OCI-LY1 (cell line): ENCODE measurements at regions not wholly inside any gene's neighbourhood (a gene's known extent, or its start where the extent isn't known, plus 50 kb on each side); places are given as distances from the start of the nearest gene placed in this dataset.

Source experiments
- H2AFZ ChIP-seq: fragments of 200-600 bp; sonication (generic), shearing (Covaris generic); 2 replicates; pipeline ENCODE4 v1.6.0; 2014; ENCODE audit warnings: antibody characterized with exemption, mild to moderate bottlenecking, low read length
- H3F3A ChIP-seq: fragments of 200-600 bp; sonication (generic), shearing (Covaris generic); 2 replicates; pipeline ENCODE4 v1.6.0; 2014; ENCODE audit warnings: mild to moderate bottlenecking, antibody characterized with exemption, low read length, moderate library complexity; ENCODE audit not compliant: insufficient read depth
- H3K27ac ChIP-seq: fragments of 200-600 bp; sonication (generic); 2 replicates; pipeline ENCODE4 v1.5.1; 2014; ENCODE audit warnings: low read length, mixed run types, mild to moderate bottlenecking, low read depth; ENCODE audit not compliant: poor library complexity, severe bottlenecking
- H3K27me3 ChIP-seq: fragments of 200-600 bp; sonication (generic); 2 replicates; pipeline ENCODE4 v1.6.0; 2014; ENCODE audit warnings: antibody characterized with exemption, mild to moderate bottlenecking, low read length, moderate library complexity; ENCODE audit not compliant: insufficient read depth
- H3K36me3 ChIP-seq: fragments of 200-600 bp; sonication (generic); 2 replicates; pipeline ENCODE4 v1.6.1; 2014; ENCODE audit warnings: mild to moderate bottlenecking, antibody characterized with exemption, low read length, moderate library complexity, mixed read lengths; ENCODE audit not compliant: insufficient read depth
- H3K4me1 ChIP-seq: fragments of 200-600 bp; sonication (generic); 2 replicates; pipeline ENCODE4 v1.5.1; 2014; ENCODE audit warnings: mild to moderate bottlenecking, low read length, moderate library complexity; ENCODE audit not compliant: insufficient read depth, severe bottlenecking
- H3K4me2 ChIP-seq: fragments of 200-600 bp; sonication (generic), shearing (Covaris generic); 2 replicates; pipeline ENCODE4 v1.6.1; 2014; ENCODE audit warnings: low read length
- H3K4me3 ChIP-seq: fragments of 200-600 bp; sonication (generic); 2 replicates; pipeline ENCODE4 v1.5.1; 2014; ENCODE audit warnings: low read length, low read depth, mild to moderate bottlenecking, mixed read lengths; ENCODE audit not compliant: poor library complexity, severe bottlenecking
- H3K79me2 ChIP-seq: fragments of 200-600 bp; shearing (Covaris generic); 2 replicates; pipeline ENCODE4 v1.6.1; 2016; ENCODE audit warnings: mixed run types, low read length, mixed read lengths; ENCODE audit not compliant: insufficient read depth
- H3K9ac ChIP-seq: fragments of 200-600 bp; sonication (generic), shearing (Covaris generic); 2 replicates; pipeline ENCODE4 v1.6.1; 2014; ENCODE audit warnings: mild to moderate bottlenecking, low read length, mixed read lengths
- H3K9me2 ChIP-seq: fragments of 200-600 bp; sonication (generic), shearing (Covaris generic); 2 replicates; pipeline ENCODE4 v1.6.1; 2014; ENCODE audit warnings: low read depth, mild to moderate bottlenecking, low read length, mixed read lengths
- H3K9me3 ChIP-seq: fragments of 200-600 bp; shearing (Covaris generic); 2 replicates; pipeline ENCODE4 v1.6.1; 2014; ENCODE audit warnings: low read length, mixed read lengths
- H4K20me1 ChIP-seq: fragments of 200-600 bp; sonication (generic), shearing (Covaris generic); 2 replicates; pipeline ENCODE4 v1.6.0; 2016; ENCODE audit warnings: mild to moderate bottlenecking, low read length; ENCODE audit not compliant: insufficient read depth
- EZH2 ChIP-seq: fragments of 200-600 bp; sonication (generic), shearing (Covaris generic); IDR thresholded peaks from 2 replicates; pipeline ENCODE4 v1.8.0; 2017; ENCODE audit warnings: borderline replicate concordance, mixed run types, mild to moderate bottlenecking, antibody characterized with exemption, low read length, moderate library complexity, mixed read lengths
- TF ChIP-seq, protein P1 (sequence below): fragments of 200-600 bp; sonication (generic), shearing (Covaris generic); IDR thresholded peaks from 2 replicates; pipeline ENCODE4 v1.5.1; 2017; ENCODE audit warnings: mild to moderate bottlenecking, antibody characterized with exemption, low read length, moderate library complexity, mixed read lengths

DNA sequence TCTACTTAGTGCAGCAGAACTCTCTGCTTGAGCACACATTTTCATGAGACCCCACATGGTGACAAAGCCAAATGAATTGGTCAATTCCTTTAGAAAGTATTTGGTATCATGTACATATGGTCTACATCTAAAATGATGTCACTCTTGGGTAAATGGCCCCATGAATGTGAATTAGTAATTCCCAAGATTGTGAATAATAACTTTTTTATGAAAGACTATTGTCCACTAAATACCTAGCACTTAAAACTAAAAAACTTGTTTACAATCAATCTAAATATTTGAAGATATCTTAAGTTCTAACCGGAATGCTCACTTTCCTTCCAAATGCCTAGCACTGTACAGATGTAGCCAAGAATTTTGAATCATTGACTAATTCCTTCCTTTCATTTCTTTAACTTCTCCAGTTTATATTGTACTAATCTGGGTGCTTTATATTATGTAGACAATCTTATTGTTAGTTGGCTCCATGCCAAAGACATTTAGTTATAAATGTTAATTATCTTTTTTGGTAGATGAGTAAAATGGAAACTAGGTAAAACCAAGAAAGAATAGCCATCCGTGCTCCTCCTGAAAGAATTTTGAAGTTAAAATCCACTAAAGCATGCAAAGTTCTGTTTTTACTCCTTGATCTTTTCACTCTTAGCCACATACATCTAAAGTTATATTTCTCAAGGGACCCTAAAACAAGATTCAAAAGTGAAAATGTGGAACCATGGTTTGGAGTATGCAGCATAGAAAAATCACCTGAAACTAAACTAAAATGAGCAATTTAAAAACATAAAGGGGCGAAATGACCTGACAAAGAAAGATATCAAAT is 145.0 kb upstream of the ARHGAP20 start:
- H4K20me1 ChIP-seq = no peaks in the 10 kb centered on the region
- H3F3A ChIP-seq = no peaks in the 10 kb centered on the region
- no peak overlapping the region for H3K4me3 ChIP-seq
- no peaks in the 10 kb centered on the region for H3K9me3 ChIP-seq
- no peak overlapping the region for H2AFZ ChIP-seq
- no peak overlapping the region for H3K9ac ChIP-seq
- no peak overlapping the region for H3K27ac ChIP-seq
- H3K4me2 ChIP-seq = no peak overlapping the region
- no peaks in the 10 kb centered on the region for H3K4me1 ChIP-seq
- no peaks in the 10 kb centered on the region for H3K36me3 ChIP-seq
- no peaks in the 10 kb centered on the region for H3K27me3 ChIP-seq
- H3K79me2 ChIP-seq = no peaks in the 10 kb centered on the region
- no peak for TF ChIP-seq EZH2
- TF ChIP-seq, protein P1, sequence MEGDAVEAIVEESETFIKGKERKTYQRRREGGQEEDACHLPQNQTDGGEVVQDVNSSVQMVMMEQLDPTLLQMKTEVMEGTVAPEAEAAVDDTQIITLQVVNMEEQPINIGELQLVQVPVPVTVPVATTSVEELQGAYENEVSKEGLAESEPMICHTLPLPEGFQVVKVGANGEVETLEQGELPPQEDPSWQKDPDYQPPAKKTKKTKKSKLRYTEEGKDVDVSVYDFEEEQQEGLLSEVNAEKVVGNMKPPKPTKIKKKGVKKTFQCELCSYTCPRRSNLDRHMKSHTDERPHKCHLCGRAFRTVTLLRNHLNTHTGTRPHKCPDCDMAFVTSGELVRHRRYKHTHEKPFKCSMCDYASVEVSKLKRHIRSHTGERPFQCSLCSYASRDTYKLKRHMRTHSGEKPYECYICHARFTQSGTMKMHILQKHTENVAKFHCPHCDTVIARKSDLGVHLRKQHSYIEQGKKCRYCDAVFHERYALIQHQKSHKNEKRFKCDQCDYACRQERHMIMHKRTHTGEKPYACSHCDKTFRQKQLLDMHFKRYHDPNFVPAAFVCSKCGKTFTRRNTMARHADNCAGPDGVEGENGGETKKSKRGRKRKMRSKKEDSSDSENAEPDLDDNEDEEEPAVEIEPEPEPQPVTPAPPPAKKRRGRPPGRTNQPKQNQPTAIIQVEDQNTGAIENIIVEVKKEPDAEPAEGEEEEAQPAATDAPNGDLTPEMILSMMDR = no peak
- H3K9me2 ChIP-seq = no peaks in the 10 kb centered on the region

DNA sequence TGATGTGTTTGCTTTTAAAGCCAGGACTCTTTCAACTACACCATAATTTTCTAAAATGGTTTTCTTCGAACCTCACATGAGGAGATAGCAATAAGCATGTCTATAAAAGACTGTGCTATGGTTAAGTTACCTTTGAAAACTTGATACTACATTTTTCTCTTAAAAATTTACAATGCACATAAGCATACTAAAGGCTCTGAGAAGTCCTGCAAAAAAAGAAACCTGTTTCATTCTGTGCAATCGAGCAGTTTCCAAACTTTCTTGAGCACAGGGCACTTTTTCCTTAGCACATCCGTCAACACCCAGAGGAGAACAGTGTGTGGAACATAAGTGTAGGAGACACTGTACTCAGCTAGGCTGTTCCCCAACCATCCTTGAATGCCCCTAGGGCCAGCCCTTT is 144.1 kb upstream of the ARHGAP20 start:
- H3K4me2 ChIP-seq = no peak overlapping the region
- H4K20me1 ChIP-seq = no peaks in the 10 kb centered on the region
- no peaks in the 10 kb centered on the region for H3K4me1 ChIP-seq
- no peaks in the 10 kb centered on the region for H3K9me3 ChIP-seq
- TF ChIP-seq, protein P1 = no peak
- no peak for TF ChIP-seq EZH2
- no peaks in the 10 kb centered on the region for H3K9me2 ChIP-seq
- H3K4me3 ChIP-seq = no peak overlapping the region
- H3K27me3 ChIP-seq = no peaks in the 10 kb centered on the region
- H3K79me2 ChIP-seq = no peaks in the 10 kb centered on the region
- H3F3A ChIP-seq = no peaks in the 10 kb centered on the region
- no peak overlapping the region for H2AFZ ChIP-seq
- H3K36me3 ChIP-seq = no peaks in the 10 kb centered on the region
- no peak overlapping the region for H3K9ac ChIP-seq
- no peak overlapping the region for H3K27ac ChIP-seq

DNA sequence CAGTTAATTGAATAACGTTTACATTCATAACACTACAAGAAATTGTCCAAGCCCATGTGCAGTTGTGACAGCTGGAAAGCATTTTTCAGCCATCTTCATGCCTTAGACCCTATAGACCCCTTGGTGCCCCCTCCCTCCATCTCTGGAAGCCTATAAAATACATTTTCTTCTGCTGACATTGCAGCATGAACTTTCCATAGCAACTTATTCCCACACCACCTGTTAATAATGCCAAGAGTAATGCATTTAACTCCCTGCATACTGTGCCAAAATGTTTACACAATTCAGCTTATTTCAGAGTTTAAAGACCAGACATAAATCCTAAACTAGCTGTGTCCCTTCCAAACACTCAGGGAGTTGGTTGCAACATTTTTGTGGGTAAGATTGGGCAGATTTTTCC is 143.0 kb upstream of the ARHGAP20 start:
- Histone ChIP-seq H2AFZ (no peak overlapping the region), H3K9me3 (no peaks in the 10 kb centered on the region), H3K4me1 (no peaks in the 10 kb centered on the region), H3F3A (no peaks in the 10 kb centered on the region), H3K27ac (no peak overlapping the region), H4K20me1 (no peaks in the 10 kb centered on the region), H3K36me3 (no peaks in the 10 kb centered on the region), H3K4me3 (no peak overlapping the region), H3K79me2 (no peaks in the 10 kb centered on the region), H3K27me3 (no peaks in the 10 kb centered on the region; the same call in 1 of the 2 replicates), H3K4me2 (no peak overlapping the region), H3K9ac (no peak overlapping the region), H3K9me2 (no peaks in the 10 kb centered on the region)
- no peak for TF ChIP-seq EZH2
- TF ChIP-seq, protein P1 = no peak
